ENCODE measurements at regions not wholly inside any gene's neighbourhood (a gene's known extent, or its start where the extent isn't known, plus 50 kb on each side); places are given as distances from the start of the nearest gene placed in this dataset.

DNA sequence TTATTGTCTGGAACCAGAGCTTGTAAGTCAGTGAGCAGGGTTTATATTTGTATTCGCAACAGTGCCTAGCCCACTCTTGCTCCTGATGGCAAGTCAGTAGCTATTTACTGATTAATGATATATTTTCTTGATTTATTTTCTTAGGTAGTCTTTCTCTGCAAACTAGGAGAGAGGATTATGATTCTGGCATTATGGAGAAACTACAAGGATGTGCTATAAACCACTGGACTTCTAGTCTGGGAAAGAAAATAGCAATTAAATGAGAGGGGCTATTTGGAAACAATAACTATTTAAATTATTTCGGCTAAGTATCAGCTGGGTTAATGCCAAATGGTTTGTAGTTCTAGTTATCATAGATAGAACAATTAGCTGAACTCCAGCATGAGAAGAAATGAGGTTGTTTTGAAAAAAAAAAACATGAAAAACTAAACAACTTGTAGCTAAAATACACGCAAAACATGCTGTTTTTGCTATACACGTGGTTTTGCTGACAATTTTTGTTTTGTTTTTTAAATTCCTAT, 304.9 kb upstream of the TCF21 start:
- DNase-seq (ENCODE audit: low read depth), result no peak
- TF ChIP-seq, protein P1, sequence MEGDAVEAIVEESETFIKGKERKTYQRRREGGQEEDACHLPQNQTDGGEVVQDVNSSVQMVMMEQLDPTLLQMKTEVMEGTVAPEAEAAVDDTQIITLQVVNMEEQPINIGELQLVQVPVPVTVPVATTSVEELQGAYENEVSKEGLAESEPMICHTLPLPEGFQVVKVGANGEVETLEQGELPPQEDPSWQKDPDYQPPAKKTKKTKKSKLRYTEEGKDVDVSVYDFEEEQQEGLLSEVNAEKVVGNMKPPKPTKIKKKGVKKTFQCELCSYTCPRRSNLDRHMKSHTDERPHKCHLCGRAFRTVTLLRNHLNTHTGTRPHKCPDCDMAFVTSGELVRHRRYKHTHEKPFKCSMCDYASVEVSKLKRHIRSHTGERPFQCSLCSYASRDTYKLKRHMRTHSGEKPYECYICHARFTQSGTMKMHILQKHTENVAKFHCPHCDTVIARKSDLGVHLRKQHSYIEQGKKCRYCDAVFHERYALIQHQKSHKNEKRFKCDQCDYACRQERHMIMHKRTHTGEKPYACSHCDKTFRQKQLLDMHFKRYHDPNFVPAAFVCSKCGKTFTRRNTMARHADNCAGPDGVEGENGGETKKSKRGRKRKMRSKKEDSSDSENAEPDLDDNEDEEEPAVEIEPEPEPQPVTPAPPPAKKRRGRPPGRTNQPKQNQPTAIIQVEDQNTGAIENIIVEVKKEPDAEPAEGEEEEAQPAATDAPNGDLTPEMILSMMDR (IDR thresholded peaks at IDR 0.05; ENCODE audit: control insufficient read depth, insufficient read depth, low read depth, low read length, missing control alignments), result no peak
- no peak overlapping the region for H3K4me3 ChIP-seq (ENCODE audit: control insufficient read depth, low read depth, low read length)

DNA sequence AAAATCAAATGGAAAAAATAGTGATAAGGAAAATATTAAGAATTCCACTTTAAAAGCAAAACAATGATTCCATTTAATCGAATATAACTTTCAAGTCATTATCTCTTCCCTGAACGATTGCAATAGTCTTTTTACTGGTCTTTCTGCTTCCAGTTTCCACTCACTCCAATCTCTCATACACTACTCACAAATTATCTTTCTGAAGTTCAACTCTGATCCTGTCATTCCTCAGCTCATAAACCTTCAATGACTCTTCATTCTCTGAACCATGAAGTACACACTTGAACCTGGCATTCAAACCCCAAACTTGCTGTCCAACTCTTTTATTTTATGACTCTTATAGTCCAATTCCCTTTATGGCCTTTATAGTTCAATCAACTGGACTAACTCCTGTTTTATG, 304.1 kb upstream of the TCF21 start:
- TF ChIP-seq, protein P1 (IDR thresholded peaks at IDR 0.05; ENCODE audit: control insufficient read depth, insufficient read depth, low read depth, low read length, missing control alignments), result no peak
- H3K4me3 ChIP-seq (ENCODE audit: control insufficient read depth, low read depth, low read length), result no peak overlapping the region
- DNase-seq (ENCODE audit: low read depth), result no peak

DNA sequence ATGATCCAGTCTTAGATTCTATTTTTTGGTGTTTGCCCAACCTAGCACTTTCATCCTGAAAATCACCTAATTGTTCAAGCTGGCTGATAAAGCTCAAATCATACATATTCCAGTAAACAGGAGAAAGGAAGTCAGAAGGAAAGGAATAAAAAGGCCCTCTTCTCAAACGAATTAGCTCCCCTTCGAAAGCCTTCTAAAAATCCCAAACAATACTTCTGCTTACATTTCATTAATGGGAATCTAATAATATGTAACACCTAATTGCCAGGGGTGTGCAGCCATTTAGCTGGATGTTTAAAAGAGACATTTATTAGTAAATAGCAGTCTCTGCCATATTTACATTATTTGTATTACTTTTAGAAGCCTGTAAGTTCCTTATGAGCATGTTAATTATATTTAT, 302.9 kb upstream of the TCF21 start:
- no peak overlapping the region for H3K4me3 ChIP-seq (ENCODE audit: control insufficient read depth, low read depth, low read length)
- no peak for DNase-seq (ENCODE audit: low read depth)
- TF ChIP-seq, protein P1 (IDR thresholded peaks at IDR 0.05; ENCODE audit: control insufficient read depth, insufficient read depth, low read depth, low read length, missing control alignments), result no peak

DNA sequence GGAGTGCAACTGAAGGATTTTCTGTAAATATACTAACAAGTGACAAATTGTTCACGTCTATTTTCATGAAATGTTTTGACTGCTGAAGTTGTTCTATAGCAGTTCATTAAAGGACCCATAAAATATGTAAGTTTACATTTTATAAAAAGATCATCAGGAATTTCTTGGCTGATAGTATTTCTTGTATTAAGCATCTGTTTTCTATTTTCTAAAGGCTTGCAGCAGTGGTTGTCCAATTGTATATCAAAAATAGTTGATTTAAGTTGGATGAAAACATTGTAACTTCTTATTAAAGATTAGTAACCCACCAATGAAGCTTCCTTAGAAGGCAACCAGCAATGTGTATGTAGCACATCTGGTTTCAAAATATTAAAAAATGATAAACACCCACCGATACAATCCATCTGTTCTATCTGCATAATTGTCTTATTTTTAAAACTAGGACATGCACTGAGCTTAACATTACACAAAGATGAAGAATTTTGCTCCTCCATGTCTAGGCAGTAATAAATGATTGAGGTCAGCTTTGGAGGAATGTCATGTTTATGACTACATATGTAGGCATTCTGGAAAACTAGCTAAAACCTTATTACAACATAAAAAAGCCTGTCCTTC, 301.3 kb upstream of the TCF21 start:
- DNase-seq (ENCODE audit: low read depth), result no peak

DNA sequence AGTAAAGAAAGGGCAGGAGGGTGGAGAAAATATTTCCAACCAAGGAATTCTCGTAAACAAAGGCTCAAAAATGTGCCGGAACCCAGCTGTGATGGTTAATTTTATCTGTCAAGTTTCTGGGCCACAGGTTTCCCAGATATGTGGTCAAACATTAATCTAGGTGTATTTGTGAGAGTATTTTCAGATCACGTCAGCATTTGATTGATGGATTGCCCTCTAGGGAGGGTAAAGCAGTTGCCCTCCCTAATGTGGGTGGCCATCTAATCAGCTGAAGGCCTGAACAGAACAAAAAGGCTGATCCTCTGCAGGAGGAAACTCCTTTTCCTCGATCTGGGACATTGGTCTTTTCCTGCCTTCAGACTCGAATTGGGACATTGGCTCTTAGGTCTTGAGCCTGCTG, 298.7 kb upstream of the TCF21 start:
- no peak overlapping the region for H3K4me3 ChIP-seq (ENCODE audit: control insufficient read depth, low read depth, low read length)
- DNase-seq (ENCODE audit: low read depth), result no peak
- TF ChIP-seq, protein P1 (IDR thresholded peaks at IDR 0.05; ENCODE audit: control insufficient read depth, insufficient read depth, low read depth, low read length, missing control alignments), result no peak

More for the DNA sequence above, 301.3 kb upstream of the TCF21 start:
- H3K4me3 ChIP-seq (ENCODE audit: control insufficient read depth, low read depth, low read length), result no peak overlapping the region
- TF ChIP-seq, protein P1 (IDR thresholded peaks at IDR 0.05; ENCODE audit: control insufficient read depth, insufficient read depth, low read depth, low read length, missing control alignments), result no peak

DNA sequence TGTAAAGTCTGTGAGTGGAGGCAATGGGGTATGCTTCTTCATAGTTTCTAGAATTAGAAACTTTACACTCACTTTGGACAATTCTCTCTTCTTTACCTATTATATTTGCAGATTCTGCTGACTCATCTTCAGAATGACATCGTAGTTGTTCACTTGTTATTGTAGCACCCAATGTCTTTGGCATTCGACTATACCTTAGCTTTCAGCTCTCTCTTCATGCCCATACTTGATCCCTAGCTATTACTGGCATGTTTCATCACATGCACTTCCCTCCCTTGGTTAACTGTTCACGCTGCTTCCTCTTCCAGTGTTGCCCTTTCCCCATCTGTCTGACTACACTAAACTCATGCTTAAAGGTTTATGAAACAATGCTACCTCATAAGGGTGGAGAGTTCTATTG, 298.1 kb upstream of the TCF21 start:
- TF ChIP-seq, protein P1 (IDR thresholded peaks at IDR 0.05; ENCODE audit: control insufficient read depth, insufficient read depth, low read depth, low read length, missing control alignments), result no peak
- no peak overlapping the region for H3K4me3 ChIP-seq (ENCODE audit: control insufficient read depth, low read depth, low read length)
- no peak for DNase-seq (ENCODE audit: low read depth)

Measured in AG09309 (cell line).